IPS-NIHi7 (cell line): ENCODE measurements at regions not wholly inside any gene's neighbourhood (a gene's known extent, or its start where the extent isn't known, plus 50 kb on each side); places are given as distances from the start of the nearest gene placed in this dataset.
A peak's percentile ranks its signal among the peaks of the same experiment; 100 is the strongest.

Experiments used
- DNase-seq: peaks from one replicate; pipeline ENCODE4 v3.0.0; 2012; ENCODE audit warnings: mixed read lengths; ENCODE audit errors: extremely low spot score

DNA sequence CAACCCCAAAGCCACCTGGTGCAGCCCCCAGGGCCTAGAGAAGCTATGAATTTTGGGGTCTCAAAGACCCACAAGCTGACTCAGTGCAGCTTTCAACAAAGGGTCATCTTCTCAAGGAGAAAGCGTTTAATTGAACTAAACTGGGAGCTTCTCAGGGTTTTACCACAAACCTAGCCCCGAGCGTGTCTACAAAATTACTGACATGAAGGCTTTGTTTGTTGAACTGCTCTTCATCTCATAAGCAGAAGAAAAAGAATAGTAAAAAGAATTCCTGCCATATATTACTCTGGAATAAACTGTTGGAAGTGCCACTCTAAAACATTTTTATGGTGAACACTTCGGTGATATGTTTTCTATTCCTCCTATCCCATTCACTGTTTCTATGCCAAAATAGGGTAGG, 50.8 kb upstream of the INCENP start:
- DNase-seq = no peak

DNA sequence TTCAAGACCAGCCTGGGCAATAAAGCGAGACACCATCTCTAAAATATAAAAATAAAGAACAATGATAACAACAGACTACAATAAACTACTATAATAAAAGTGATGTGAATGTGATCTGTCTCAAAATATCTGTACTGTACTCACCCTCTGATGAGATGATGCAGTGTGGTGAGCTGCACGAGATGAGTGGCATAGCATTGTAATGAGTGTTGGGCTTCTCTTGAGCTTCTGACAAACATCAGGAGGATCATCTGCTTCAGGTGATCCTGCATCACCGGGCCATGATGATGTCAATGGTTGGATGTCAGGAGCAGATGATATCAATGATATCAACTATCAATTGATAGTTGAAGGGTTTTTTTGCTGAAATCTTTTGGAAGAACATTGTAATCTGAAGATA, 52.4 kb upstream of the INCENP start:
- no peak for DNase-seq

DNA sequence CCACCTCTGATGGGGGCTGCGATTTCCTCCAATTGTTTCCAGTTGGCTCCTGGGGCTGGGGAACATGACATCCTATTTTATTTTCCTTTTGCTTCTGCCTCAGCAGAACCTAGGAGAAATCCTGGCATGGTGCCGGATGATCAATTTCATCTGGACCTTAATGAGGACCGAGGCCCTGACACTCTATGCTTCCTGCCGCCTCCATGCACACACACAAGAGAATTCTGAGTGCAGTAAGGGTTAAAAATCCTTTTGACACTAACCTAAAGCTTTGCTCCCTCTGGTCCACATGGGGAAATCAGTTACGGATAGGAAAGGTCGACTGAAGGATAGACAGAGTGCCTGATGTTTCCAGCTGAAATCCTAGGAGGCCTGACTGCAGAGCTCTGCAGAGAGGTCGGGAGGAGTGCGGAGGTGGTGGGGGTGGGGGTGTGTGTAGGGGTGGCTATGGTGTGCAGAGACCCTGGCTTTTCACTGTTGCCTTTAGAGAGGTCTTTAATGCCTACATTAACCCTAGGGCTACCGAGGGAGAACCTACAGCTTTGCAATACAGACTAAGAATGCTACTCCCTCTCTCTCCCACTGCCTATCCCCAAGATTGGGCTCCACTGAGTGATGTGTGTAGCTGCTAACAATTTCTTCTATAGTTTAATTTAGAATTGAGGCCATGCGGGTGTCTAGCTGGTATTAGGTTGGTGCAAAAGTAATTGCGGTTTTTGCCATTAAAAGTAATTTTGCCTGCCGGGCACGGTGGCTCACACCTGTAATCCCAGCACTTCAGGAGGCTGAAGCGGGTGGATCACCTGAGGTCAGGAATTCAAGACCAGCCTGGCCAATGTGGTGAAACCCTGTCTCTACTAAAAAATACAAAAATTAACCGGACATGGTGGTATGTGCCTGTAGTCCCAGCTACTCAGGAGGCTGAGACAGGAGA, 53.6 kb upstream of the INCENP start:
- DNase-seq = no peak

DNA sequence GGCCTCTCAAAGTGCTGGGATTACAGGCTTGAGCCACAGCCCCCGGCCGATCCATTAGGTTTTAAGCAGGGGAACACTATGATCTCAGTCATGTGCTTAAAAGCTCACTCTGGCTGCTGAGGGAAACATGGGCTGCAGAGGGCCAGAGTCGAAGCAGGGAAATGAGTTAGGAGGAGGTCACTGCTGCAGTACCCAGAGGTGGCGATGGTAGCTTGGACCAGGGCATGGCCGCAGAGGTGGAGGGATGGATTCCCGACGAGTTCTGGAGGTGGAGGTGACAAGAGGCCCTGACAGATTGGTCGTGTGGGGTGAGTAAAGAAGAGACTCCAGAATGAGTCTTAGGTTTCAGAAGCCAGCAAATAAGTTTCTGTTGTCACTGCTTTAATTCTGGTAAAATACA, 54.4 kb upstream of the INCENP start:
- DNase-seq = no peak

DNA sequence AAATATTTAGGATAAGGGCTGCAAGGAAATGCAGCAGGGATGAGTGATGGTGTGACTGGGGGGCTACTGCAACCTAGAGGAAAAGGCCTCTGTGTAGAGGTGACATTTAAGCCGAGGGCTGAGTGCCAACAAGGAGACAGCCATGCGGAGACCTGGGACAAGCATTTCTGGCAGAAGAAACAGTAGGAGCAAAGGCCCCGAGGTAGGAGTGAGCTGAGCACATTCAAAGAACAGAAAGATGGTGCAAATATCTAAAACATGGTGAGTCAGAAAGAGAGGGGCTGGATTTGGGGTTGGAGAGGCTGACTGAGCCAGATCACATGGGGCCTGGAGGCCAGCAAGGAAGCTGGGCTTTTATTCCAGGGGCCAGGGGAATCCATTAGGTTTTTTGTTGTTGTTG, 55.1 kb upstream of the INCENP start:
- DNase-seq = no peak

DNA sequence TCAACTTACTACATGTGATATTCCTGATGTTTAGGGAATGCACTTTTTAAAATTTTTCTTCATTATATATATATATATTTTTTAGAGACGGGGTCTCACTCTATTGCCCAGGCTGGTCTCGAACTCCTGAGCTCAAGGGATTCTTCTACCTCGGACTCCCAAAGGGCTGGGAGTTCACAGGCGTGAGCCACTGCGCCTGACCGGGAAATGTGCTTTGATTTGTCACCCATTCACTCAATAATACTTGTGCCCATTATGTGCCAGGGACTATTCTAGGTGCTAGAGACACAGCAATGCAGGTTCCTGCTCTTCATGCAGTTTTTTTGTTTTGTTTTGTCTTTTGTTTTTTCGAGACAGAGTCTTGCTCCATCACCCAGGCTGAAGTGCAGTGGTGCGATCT, 56.1 kb upstream of the INCENP start:
- no peak for DNase-seq

DNA sequence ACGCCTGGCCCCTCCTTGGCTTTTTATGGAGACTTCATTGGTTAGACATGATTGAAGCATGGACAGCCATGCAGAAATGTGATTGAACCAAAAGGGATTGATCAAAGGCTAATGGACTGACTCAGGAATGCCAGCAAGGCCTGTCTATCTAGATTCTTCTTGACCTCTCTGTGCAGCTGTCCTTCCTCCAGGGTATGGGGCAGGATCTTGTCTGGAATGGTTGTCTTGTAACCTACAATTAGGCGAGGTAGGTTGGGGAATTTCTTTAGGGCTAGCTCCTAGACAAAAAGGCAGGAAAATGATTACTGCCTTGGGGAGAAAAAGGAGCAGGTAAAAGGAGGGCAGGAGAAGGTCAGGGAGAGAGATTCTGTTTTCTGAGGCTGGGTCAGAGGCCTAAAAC, 59.6 kb upstream of the INCENP start:
- no peak for DNase-seq

DNA sequence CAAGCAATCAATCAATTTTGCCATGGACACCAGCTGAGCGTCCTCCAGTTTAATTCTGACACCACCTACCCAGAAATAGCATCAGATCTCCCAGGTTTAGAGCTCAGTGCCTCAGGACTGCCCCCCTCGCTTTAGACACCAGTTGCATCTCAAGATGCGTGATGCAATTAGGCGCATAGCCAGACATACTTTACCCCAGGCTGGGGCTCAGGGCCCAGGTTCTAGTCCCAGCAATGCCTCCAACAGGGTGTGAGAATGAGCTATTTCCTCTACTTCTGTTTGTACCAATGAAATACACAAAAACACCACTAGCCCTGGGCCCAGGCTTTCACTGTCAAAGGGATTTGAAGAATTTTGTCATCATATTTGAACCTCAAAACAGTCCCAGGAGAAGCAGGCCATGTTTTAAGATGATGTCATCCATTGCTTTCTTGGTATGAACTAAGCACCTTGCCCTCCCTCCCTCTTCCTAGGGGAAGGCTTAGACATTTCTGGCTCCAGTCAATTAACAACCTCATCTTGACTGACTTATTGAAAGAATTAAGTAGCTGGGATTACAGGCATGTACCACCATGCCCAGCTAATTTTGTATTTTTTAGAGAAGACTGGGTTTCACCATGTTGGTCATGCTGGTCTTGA, 61.5 kb upstream of the INCENP start:
- DNase-seq = no peak

DNA sequence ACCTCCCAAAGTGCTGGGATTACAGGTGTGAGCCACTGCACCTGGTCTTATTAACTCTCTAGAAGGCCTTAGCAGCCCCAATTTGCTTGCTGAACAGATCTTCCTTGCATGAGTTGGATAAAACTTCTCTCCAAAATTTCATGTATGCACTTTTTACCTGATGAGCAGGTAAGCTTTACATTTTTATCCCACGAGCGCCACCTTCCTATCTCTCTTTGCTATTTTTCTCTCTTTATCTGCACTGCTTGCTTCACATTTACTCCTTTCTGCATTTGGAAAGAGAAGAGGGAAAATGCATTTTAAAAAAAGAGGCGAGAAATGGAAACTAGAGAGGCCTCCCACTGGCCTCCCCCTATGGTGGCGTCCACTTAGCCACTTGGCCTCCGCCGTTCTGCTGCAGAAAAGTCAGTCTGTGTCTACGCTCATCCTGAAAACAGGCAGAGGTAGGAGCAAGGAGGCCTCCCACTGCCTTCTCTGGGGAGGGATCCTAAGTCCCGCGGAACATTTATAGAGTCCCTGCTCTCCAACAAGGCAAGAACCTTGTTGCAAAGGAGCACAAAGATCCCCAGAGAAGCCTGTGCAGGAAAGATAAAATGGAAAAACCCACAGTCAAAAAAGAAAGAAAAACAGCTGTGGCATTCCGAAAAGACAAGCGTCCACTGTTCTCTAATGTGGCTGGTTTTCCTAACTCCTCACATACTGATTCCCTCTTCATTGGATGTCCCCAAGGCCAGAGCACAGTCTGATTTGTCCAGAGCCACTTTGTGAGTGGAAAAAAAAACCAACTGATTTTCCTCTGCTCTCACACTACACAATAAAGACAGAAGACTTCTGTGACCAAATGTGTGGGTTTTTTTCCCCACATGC, 62.2 kb upstream of the INCENP start:
- DNase-seq = peak; percentile 39

DNA sequence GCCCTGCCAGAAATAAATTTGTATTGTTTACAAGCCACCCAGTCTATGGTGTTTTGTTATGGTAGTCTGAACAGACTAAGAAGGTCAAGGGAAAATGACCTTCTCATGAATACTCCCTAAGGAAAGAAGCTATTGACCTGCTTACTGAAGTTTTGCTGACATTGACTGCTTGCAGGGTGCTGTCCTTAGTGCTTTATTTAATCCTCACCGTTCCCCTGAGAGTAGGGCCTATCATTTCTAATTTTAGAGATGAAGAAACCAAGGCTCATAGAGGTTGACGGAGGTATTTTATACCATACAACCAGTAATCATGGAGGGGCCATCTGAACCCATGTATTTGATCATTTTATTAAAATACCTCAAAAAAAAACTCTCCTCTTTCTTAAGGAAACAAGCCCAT, 66.7 kb upstream of the INCENP start:
- no peak for DNase-seq

DNA sequence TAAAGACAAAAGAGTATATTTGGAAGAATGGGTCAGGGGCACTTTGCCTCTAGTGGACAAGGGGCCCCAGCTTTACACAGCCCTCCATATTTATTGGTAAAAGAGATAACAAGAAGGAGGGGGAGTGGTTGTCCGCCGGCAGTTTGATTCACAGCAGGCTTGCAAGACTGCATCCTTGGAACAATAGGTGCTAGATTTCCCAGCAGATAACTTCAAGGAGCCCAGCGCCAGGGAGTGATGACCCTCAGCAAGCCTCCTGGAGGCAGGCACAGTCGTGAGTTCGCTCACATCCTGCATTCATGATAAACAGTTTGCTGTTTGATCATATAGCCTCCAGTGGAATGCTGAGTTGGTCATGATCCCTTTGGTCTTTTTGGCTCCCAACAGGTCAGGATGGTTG, 67.8 kb upstream of the INCENP start:
- no peak for DNase-seq

DNA sequence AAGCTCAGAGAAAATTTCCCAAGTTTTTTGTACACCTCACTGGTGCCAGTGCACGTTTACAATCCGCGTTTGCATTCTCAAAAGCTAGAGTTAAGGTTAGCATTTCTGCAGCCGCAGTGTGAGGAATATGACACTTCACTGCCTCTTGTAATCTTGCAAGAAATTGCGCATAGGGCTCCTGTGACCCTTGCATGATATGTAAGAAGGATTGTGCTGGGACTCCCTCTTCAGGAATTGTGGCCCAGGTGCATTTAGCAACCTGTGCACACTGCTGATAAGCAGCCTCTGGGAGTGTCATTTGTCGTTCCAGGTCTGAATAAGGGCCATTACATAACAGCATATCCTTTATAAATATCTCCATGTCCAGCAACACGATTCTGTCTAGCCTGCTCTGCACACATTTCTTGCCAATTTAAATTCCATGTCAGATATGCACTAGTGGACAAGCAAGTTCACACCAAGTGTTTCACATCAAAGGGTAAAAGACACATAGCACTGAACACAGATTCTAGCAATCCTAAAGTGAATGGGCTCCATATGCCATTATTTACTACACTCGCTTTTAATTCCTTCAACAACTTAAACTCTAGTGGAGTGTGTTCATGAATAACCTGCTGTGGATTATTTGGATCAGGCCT, 69.2 kb upstream of the INCENP start:
- DNase-seq = no peak

DNA sequence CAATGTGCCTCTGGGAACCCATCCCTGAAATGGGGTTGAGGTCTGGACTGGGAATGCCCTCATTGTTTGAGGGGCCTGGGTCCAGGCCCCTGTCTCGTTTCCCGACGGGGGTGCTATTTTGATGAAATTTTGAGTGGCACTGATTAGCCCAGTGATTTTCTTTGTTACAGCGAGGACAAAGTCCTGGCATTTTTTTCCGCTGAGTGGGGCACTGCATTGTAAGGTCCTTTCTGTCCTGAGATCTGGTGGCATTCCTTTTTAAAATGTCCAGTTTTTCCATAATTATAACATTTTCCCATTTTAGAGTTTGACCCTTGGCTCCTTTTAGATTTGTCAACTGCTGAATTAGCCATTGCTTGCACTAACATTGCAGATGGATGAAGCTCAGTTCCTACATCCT, 69.7 kb upstream of the INCENP start:
- DNase-seq = no peak

DNA sequence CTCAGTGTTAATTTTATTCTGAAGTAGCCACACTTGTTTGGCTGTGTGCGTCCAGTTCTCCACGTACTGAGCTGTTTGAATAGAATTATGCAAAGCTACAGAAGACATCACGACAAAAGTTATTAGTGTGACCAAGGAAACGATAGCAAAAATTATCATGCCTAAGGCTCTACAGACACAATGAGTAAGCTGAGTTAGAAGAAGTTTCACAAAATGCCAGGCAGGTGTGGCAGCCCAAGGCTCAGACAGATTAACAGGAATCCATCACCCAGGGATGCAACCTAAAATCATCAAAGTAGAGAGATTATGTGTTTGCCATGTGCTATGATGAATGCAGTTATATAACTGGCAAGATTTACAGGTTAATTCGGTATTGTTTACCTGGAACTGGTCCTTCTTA, 73.1 kb upstream of the INCENP start:
- DNase-seq = no peak

DNA sequence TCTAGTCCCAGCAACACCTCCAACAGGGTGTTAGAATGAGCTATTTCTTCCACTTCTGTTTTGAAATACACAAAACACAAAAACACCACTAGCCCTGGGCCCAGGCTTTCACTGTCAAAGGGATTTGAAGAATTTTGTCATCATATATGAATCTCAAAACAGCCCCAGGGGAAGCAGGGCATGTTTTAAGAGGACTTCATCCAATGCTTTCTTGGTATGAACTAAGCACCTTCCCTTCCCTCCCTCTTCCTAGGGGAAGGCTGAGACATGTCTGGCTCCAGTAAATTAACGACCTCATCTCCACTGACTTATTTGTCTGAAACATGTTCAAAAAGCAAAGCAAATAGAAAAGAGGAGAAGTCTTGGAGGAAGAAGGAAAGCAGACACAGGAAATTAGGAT, 75.7 kb upstream of the INCENP start:
- DNase-seq = no peak

DNA sequence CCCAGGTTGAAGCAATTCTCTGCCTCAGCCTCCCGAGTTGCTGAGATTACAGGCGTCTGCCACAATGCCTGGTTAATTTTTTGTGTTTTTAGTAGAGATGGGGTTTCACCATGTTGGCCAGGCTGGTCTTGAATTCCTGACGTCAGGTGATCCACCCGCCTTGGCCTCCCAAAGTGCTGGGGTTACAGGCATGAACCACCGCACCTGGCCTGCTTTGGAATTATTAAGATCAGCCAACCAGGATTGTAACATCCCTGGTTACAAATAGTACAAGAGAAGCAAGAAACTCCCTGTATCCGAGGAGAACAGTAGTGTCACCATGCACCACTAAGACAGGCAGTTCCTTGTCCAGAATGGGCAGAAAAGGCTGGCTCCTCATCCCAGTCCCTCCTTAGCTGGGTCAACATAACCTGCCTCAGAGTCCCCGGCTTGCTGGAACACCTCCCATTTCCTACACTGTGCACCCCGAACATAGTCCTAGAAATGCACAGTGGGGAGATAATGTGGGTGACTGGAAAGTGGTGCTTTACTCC, 77.2 kb upstream of the INCENP start:
- DNase-seq = no peak

DNA sequence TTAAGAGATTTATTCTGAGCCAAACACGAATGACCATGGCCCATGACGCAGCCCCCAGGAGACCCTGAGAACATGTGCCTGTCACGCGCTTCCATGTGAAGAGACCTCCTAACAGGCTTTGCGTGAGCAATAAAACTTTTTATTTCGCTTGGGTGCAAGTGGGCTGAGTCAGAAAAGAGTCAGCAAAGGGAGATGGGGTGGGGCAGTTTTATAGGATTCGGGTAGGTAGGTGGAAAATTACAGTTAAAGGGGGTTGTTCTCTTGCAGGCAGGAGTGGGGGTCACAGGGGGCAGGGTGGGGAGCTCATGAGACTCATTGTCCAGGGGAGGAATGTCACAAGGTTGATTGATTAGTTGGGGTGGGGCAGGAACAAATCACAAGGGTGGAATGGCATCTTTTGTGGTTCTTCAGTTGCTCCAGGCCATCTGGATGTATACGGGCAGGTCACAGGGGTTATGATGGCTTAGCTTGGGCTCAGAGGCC, 77.2 kb upstream of the FTH1 start:
- DNase-seq = no peak

DNA sequence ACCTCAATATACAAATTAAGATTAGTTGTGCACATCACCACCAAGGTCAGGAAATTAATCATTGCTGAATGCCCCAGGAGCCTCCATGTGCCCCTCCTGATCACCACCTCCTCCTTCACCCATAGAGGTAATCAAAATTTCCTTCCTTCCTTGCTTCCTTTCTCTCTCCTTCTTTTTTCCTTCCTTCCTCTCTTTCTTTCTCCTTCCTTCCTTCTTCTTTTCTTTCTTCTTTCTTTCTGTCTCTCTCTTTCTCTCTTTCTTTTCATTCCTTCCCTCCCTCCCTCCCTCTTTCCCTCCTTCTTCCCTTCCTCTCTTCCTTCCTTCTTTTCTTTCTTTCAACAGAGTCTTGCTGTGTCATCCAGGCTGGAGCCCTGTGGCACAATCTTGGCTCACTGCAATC, 67.9 kb upstream of the FTH1 start:
- DNase-seq = no peak

DNA sequence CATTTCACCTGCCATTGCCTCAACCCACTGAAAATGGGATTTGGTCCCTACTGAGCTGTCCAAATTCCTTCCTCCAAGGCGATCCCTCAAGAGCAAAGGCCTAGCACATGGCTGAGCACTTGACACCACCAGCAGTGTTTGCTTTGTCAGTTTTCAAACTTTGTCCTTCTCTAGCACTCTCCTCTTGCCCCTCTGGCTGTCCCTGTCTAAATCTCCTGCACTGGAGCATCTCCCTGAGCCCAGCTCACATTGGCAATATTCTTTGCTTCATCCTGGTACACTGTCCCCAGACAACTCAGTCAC, 66.6 kb upstream of the FTH1 start:
- DNase-seq = no peak

DNA sequence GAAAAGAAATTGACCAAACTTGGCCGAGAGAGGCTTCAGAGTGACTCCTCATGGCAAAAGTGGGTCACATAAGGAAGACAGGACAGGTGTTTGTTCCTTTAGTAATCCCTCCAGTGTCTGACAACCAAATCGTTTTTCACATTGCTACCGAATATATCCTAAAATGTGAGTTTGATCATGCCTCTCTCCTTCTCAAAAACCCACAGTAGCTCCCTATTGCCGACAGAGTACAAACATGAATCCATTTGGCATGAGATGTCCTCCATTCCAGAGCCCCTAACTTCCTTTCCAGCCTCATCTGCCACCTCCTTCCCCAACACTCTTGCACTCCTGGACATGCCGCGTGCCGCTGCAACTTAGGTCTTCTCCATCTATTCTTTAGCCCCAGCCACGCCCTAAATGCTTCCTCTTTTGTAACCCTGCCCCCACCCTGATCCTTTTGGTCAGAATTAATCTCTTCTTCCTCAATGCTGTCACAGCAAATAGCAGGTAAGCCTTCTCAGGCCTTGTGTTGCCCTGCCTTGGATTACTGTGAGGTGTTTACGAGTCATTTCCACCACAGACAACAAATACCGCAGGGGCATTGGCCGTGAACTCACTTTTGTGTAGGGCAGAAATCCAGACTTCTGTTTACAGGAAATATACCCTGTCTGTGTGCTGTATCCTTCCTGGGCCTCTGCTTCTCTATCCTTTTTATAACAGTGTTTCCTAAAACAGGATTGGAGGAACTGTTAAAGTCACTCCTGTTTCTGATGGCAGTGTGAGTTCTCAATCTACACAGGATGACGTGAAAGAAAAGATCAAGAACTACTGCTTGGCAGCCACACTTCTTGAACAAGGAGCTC, 66.0 kb upstream of the FTH1 start:
- DNase-seq = no peak
